ENCODE measurements at regions not wholly inside any gene's neighbourhood (a gene's known extent, or its start where the extent isn't known, plus 50 kb on each side); places are given as distances from the start of the nearest gene placed in this dataset.
"Not testable (repeated sequence)": the region's sequence is repeated elsewhere in the genome, so short reads cannot be mapped to it uniquely, and the experiment has no call there.

GRCh38 chr10:3401491-3401938 lies 228.9 kb upstream of the PITRM1 start:
- DNase-seq, result no peak

DNA sequence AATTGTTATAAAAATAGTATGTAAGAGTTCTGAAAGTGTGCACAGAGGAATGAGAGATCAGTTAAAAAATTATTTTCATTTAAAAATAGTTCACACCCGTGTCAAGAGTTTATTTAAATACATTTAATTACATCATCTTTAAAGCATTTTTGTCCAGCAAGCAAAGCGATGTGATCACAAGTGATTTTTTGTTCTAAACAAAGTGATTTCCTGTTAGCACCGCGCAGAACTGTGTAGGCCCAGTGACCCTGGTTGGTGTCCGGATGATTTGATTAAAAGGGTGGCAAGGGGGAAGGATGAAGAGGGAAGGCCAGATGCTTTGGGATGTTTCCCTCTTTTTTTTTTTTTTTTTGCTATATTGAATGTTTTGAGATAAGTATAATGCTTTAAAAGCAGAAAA lies 227.8 kb upstream of the PITRM1 start:
- DNase-seq, result no peak

DNA sequence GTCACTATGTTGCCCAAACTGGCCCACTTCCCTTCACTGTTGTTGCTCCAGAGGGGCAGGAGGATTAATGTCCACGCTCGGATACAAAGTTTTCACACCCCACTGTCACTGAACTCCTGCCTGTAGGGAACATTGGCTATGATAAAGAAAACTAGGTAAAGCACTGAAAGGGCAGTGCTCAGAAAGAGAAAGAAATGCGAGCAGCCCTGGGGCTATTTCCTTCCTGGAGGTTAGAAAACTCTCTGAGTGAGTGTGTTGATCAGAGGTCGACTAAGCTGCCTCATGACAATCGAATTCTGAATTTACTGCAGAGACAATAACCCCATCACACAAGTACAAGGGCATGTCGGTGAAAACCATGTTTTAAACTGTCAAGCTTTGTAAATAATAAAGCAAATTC lies 227.2 kb upstream of the PITRM1 start:
- no peak for DNase-seq

- no peak for DNase-seq
Observed at GRCh38 chr10:3398825-3399646, 226.5 kb upstream of the PITRM1 start.

DNA sequence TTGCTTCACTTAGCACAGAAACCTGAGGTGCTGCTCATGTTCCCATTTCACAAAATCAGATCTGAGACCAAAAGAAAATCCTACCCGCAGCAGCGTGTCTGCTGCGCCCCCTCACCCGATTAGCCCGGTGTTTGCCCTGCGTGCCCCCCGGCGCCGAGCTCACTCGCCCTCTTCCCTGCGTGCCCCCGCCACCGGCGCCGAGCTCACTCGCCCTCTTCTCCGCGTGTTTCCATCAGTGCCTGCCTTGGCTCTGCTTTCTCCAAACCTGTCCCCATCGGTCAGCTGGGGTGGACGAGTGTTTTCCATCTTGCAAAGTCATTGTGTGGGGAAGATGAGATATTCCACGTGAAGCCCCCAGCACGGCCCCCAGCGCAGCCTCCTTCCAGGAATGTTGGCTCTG lies 225.3 kb upstream of the PITRM1 start:
- no peak for DNase-seq

- DNase-seq, result no peak
Observed at GRCh38 chr10:3397231-3397630, 224.6 kb upstream of the PITRM1 start.

- no peak for DNase-seq
Observed at GRCh38 chr10:3396116-3396515, 223.5 kb upstream of the PITRM1 start.

- DNase-seq, result no peak
Observed at GRCh38 chr10:3395458-3395861, 222.9 kb upstream of the PITRM1 start.

DNA sequence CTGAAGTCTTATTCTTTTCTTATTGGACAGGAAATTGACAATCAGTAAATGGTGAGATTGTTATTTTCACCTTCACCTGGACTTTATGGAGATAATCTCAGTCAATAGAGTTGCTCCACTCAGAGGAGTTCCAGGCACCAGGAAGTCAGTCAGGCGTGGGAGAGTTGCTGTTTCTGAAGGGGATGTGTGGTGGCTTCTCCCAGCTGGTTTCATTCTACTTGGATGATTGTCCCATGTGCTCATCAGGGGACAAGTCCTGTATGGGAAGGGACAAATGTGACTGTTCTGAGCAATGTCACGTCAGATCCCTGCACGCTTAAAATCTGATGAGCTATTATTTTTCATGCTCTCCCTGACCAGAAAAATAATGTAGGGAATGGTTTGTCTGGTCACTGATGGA lies 222.5 kb upstream of the PITRM1 start:
- no peak for DNase-seq

DNA sequence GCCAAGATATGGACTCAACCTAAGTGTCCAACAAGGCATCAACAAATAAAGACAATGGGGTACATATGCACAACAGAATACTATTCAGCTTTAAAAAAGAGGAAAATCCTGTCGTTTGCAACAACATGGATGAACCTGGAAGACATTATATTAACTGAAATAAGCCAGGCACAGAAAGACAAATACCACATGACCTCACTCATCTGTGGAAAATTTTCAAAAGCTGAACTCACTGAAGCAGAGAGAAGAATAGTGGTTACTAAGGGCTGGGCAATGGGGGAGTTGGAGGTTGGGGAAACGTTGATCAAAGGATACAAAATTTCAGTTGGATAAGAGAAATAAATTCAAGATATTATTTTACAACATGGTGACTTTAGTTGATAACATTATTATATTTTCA lies 221.4 kb upstream of the PITRM1 start:
- no peak for DNase-seq

DNA sequence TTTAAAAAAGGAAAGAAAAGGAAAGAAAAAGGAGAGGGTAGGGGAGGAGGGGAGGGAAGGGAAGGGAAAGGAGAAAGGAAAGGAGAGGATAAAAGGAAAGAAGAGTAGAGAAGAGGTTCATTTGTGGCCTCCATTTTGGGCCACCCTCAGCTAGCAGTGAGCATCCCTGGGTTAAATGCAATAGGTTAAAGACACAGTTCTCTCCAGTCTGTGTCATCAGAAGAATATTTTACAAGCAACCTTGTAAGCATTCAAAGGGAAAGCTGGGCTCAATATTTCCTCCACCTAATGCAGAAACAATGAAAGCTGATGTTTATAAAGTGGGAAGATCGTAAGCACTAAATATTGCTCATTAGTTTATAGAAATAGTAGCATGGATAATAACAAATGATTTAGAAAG lies 219.1 kb upstream of the PITRM1 start:
- DNase-seq, result no peak

- DNase-seq, result no peak
Observed at GRCh38 chr10:3389130-3389529, 216.5 kb upstream of the PITRM1 start.

GRCh38 chr10:3385487-3385886 lies 212.9 kb upstream of the PITRM1 start:
- DNase-seq, result no peak

GRCh38 chr10:3382092-3382491 lies 209.5 kb upstream of the PITRM1 start:
- no peak for DNase-seq

DNA sequence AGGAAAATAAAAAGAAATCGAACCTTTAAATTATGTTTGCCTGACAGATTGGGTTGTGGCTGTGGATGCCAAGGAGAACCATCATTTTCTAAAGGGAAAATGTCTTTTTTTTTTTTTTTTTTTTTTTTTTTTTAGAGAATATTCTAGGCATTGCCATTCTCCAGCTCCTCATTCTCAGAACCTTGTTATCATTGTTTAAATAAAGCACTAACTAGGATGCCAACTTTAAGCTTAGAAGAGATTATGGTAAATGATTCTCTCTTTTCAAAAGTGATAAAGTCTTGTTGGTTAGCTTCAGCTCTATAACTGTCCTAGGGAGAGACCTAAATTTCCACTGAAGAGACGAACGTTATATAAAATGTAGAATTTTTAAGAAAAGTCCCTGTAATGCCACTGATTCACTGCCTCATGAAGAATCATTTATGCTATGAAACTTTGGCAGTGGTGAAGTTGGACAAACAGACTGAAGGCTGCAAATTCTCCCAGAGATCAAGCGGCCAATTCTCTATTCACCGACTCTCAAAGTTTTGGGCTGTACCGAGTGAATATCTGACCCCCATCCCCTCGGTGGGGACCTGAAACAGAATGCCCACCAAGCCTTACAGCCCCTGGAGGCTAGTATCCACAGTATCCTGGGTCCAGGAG lies 207.9 kb upstream of the PITRM1 start:
- no peak for DNase-seq

DNA sequence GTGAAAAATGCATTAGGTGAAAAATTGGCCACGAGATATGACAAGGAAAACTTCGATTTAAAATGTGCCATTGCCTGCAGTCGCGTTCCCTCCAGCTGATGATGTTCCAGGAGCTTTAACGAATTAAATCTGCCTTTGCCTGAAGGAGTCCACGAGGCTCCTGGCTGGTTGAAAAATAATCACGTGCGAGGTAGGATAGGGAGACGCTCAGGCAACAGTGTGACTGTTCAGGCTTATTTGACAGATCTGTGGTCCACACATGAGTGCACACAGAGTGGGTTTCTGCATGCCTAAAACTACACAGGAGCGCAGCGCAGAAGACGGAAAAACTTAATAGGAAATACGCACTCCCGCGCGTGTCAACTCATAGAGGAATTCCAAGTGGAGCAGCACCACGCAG lies 204.0 kb upstream of the PITRM1 start:
- DNase-seq, result no peak

GRCh38 chr10:3375505-3375904 lies 202.9 kb upstream of the PITRM1 start:
- DNase-seq, result no peak

- DNase-seq, result no peak
Observed at GRCh38 chr10:3374914-3375313, 202.3 kb upstream of the PITRM1 start.

GRCh38 chr10:3373374-3374027 lies 200.9 kb upstream of the PITRM1 start:
- not testable (repeated sequence) for DNase-seq

DNA sequence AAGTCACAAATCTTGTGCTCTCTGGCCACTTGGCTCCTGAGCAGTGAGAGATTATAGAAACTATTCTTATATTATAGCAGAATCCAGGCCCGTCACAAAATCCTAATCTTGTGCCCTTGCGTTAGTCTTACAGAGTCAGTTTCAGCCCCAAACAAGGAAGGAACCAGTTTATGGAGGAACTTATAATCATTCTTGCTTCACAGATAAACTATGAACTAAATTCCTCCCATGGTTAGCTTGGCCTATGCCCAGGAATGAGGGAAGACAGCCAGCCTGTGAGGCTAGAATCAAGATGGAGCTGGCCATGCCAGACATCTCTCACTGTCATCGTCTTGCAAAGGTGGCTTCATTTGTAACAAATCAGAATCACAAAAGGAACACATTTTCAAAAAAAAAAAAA lies 199.7 kb upstream of the PITRM1 start:
- no peak for DNase-seq

GRCh38 chr10:3371624-3372023 lies 199.0 kb upstream of the PITRM1 start:
- DNase-seq, result not testable (repeated sequence)

DNA sequence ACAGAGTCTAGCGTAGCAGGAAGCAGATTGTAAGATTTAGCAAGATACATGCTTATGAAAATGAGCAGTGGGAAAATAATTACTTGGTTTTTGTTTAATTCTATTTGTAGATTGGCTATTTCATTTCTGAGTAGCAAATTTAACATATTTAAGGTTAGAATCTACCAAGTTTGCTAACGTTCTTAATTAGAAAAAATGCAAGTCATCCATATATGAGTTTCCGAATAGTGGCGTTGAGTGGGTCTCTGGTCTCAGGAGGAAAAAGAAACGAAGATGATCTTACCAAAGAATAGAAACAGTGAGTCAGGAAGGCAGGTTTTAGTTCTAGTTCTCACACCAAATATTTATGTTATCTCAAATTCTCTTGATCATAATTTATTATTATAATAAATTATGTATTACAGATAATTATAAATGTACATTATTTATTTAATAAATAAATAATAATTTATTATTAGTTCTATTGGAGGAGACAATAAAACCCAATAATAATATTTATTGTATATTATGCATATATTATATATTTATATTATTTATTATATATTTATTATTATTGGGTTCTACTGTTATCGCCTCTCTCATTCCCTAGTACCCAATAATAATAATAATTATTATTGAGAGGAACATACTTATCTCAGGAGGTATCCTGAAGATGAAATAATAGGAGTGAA lies 194.3 kb upstream of the PITRM1 start:
- DNase-seq, result no peak

DNA sequence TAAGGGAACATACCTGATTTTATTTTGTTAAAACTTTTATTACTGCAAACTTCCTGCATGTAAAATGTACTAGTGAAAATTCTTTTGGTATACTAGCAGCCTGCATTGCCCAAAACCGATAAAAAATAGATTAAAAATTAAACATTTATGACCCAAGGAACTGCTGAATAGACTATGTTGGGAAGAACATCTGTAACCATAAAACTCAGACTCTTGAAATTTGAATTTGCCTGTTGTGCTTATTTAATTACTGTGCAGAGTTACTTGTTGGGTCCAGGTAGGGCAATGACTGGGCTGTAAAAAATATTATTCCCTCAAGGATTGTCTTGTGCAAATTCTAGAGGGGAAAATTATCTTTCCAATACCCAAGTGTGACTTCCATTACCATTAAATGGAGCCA lies 193.5 kb upstream of the PITRM1 start:
- DNase-seq, result no peak

GRCh38 chr10:3365630-3366029 lies 193.0 kb upstream of the PITRM1 start:
- no peak for DNase-seq

Data from stimulated activated CD8-positive, alpha-beta memory T cell treated with anti-CD3 and anti-CD28 coated beads, Interleukin-4, amount 100 ng/mL, for 48 hours (primary cell).